HG03064 (cell line): ENCODE measurements at regions not wholly inside any gene's neighbourhood (a gene's known extent, or its start where the extent isn't known, plus 50 kb on each side); places are given as distances from the start of the nearest gene placed in this dataset.
"Not testable (repeated sequence)": the region's sequence is repeated elsewhere in the genome, so short reads cannot be mapped to it uniquely, and the experiment has no call there.

Experiments used
- ATAC-seq: cut with Tn5 transposase; IDR thresholded peaks from one replicate; pipeline ENCODE4 v1.9.1; 2021; ENCODE audit warnings: low read depth; ENCODE audit not compliant: unreplicated experiment

GRCh38 chr6:5840734-5841390 lies 165.9 kb downstream of the NRN1 start:
- ATAC-seq, result no peak

- no peak for ATAC-seq
Observed at GRCh38 chr6:5838656-5839396, 167.9 kb downstream of the NRN1 start.

DNA sequence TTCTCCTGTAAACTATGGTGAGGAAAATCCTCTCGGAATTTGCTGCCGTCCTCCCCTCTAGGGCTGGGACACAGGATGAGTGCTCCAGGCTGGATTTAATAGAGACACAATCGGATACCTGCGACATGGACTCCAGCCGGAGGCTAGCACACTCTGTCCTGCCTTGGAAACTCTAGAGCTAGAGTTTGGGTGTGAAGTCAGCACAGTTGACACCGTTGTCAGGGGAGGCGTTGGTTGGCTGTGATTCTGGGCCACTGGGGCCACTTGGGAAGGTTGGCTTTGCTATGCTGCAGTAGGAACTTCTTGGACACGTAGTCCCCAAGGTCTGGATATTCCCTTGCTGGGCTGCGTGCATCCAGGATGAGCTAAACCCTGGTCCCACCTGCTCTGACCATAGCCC lies 169.4 kb downstream of the NRN1 start:
- ATAC-seq, result no peak

DNA sequence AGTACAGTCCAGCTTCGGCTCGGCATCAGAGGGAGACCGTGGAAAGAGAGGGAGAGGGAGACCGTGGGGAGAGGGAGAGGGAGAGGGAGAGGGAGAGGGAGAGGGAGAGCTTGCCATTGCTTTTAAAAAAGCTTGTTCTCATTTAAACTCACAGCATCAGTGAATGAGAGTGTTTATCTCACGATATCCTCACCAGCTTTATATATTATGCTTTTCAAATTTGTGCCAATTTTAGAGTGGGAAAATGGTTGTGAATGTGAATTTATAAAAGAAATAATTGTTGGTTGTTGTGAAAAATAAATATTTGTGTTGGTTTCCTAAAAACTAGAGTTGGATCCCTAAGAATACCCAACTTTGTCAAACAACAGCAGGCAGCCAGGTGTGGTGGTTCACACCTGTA lies 170.1 kb downstream of the NRN1 start:
- ATAC-seq, result not testable (repeated sequence)

- ATAC-seq, result no peak
Observed at GRCh38 chr6:5833120-5833519, 173.6 kb downstream of the NRN1 start.

DNA sequence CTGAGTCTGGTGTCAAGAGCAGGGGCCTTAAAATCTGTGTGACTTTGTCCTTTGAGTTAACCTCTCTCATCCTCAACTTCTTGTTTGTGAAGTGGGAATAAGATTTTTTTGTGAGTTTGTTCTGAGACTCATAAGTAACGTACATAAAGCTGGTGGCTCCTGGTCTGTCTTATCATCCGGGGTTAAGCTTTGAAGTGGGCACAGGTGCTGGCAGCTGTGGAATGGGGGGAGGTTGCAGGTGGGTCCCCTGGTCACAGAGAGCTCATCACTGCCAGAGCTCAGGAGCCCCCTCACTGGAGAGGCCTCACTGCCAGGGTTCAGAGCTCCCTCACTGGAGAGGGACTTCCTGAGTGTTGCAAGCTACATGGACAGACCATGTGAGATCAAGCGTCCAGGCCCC lies 174.1 kb downstream of the NRN1 start:
- no peak for ATAC-seq

GRCh38 chr6:5831219-5831862 lies 175.4 kb downstream of the NRN1 start:
- peak; percentile 87 for ATAC-seq

DNA sequence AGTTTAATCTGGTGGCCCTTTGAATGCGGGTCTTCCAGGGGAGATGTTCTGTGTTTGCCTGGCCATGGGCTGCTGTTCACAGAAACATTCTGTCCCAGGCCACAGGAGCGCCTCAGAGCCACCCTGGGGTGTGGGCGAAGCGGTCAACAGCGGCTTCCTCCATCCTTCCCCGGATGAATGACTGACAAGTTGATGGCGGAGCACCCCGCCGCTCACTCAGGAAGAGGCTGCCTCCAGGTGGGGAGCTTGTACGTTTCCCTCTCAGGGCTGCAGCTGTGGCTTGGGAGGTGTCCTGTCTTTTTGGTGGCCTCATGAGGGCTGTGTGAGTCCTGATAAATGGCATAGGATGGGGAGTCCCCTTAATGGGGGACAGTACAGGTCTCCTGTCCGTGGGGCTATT lies 178.4 kb downstream of the NRN1 start:
- ATAC-seq, result no peak

- ATAC-seq, result no peak
Observed at GRCh38 chr6:5827056-5827904, 179.4 kb downstream of the NRN1 start.

- ATAC-seq, result not testable (repeated sequence)
Observed at GRCh38 chr6:5824382-5824983, 182.2 kb downstream of the NRN1 start.
